GM12891 (cell line): ENCODE measurements at regions not wholly inside any gene's neighbourhood (a gene's known extent, or its start where the extent isn't known, plus 50 kb on each side); places are given as distances from the start of the nearest gene placed in this dataset.
A peak's percentile ranks its signal among the peaks of the same experiment; 100 is the strongest.

Experiments used
- DNase-seq: peaks from one replicate; pipeline ENCODE4 v3.0.0; 2011; ENCODE audit warnings: low spot score; ENCODE audit not compliant: insufficient read length
- FAIRE-seq: peaks from 2 replicates; lab custom pipeline; 2011; peaks lifted over from hg19 to GRCh38; lab: Jason Lieb, UNC
- PAX5 ChIP-seq: IDR thresholded peaks from 2 replicates; pipeline ENCODE4 v1.6.1; 2011; ENCODE audit warnings: low read length, moderate library complexity, mild to moderate bottlenecking; ENCODE audit not compliant: insufficient read depth, severe bottlenecking
- POLR2A ChIP-seq: IDR thresholded peaks from 2 replicates; pipeline ENCODE4 v1.6.1; 2011; ENCODE audit warnings: low read depth, low read length, control low read depth
- POLR2AphosphoS5 ChIP-seq: IDR thresholded peaks from 2 replicates; pipeline ENCODE4 v1.6.1; 2011; ENCODE audit warnings: low read depth, low read length, control low read depth
- POU2F2 ChIP-seq: IDR thresholded peaks from 2 replicates; pipeline ENCODE4 v1.6.1; 2011; ENCODE audit warnings: low read depth, mild to moderate bottlenecking, control low read depth, low read length, moderate library complexity
- SPI1 ChIP-seq: IDR thresholded peaks from 2 replicates; pipeline ENCODE4 v1.6.1; 2011; ENCODE audit warnings: low read depth, low read length, control low read depth
- TAF1 ChIP-seq: IDR thresholded peaks from 2 replicates; pipeline ENCODE4 v1.6.1; 2011; ENCODE audit warnings: low read depth, low read length, control low read depth

GRCh38 chr12:13890943-13891342 lies 90.5 kb downstream of the GRIN2B start:
- TF ChIP-seq SPI1 (no peak), PAX5 (no peak), POLR2AphosphoS5 (no peak), TAF1 (no peak), POU2F2 (no peak), POLR2A (no peak)
- FAIRE-seq: no peak
- DNase-seq: no peak

GRCh38 chr12:13887779-13888388 lies 93.5 kb downstream of the GRIN2B start:
- TF ChIP-seq POLR2A (no peak), SPI1 (no peak), TAF1 (no peak), POLR2AphosphoS5 (no peak), PAX5 (no peak), POU2F2 (no peak)
- DNase-seq (no peak), FAIRE-seq (no peak)

- TF ChIP-seq TAF1 (no peak), SPI1 (no peak), PAX5 (no peak), POLR2A (no peak), POLR2AphosphoS5 (no peak), POU2F2 (no peak)
- DNase-seq (no peak), FAIRE-seq (no peak)
Observed at GRCh38 chr12:13882176-13882575, 99.2 kb downstream of the GRIN2B start.

- DNase-seq: no peak
- no peak for FAIRE-seq
- TF ChIP-seq POU2F2: no peak
- no peak for TF ChIP-seq SPI1
- TF ChIP-seq POLR2AphosphoS5: no peak
- TF ChIP-seq POLR2A: no peak
- no peak for TF ChIP-seq PAX5
- TF ChIP-seq TAF1: no peak
Observed at GRCh38 chr12:13880613-13881012, 100.8 kb downstream of the GRIN2B start.

- TF ChIP-seq PAX5: no peak
- no peak for TF ChIP-seq POU2F2
- TF ChIP-seq TAF1: no peak
- no peak for TF ChIP-seq SPI1
- no peak for TF ChIP-seq POLR2AphosphoS5
- TF ChIP-seq POLR2A: no peak
- DNase-seq: no peak
- FAIRE-seq: no peak
Observed at GRCh38 chr12:13875744-13876143, 105.7 kb downstream of the GRIN2B start.

GRCh38 chr12:13870255-13870654 lies 111.1 kb downstream of the GRIN2B start:
- no peak for TF ChIP-seq POU2F2
- no peak for TF ChIP-seq POLR2A
- no peak for TF ChIP-seq PAX5
- TF ChIP-seq SPI1: no peak
- no peak for TF ChIP-seq POLR2AphosphoS5
- no peak for TF ChIP-seq TAF1
- FAIRE-seq (no peak), DNase-seq (no peak)

GRCh38 chr12:13864081-13864673 lies 117.2 kb downstream of the GRIN2B start:
- FAIRE-seq: peak; percentile 95
- DNase-seq: peak; percentile 32
- TF ChIP-seq PAX5 (no peak), POLR2AphosphoS5 (no peak), POLR2A (no peak), POU2F2 (no peak), TAF1 (no peak), SPI1 (no peak)

- FAIRE-seq (no peak), DNase-seq (no peak)
- TF ChIP-seq PAX5 (no peak), POLR2A (no peak), SPI1 (no peak), TAF1 (no peak), POU2F2 (no peak), POLR2AphosphoS5 (no peak)
Observed at GRCh38 chr12:13857750-13858149, 123.7 kb downstream of the GRIN2B start.

GRCh38 chr12:13853471-13853870 lies 127.9 kb downstream of the GRIN2B start:
- DNase-seq (no peak), FAIRE-seq (no peak)
- TF ChIP-seq SPI1: no peak
- no peak for TF ChIP-seq POLR2AphosphoS5
- no peak for TF ChIP-seq PAX5
- no peak for TF ChIP-seq POLR2A
- TF ChIP-seq TAF1: no peak
- TF ChIP-seq POU2F2: no peak

GRCh38 chr12:13851828-13852227 lies 129.6 kb downstream of the GRIN2B start:
- no peak for TF ChIP-seq TAF1
- no peak for TF ChIP-seq SPI1
- TF ChIP-seq POLR2A: no peak
- TF ChIP-seq POLR2AphosphoS5: no peak
- TF ChIP-seq PAX5: no peak
- no peak for TF ChIP-seq POU2F2
- no peak for DNase-seq
- no peak for FAIRE-seq
